GM21825 (cell line): ENCODE measurements at regions not wholly inside any gene's neighbourhood (a gene's known extent, or its start where the extent isn't known, plus 50 kb on each side); places are given as distances from the start of the nearest gene placed in this dataset.

Experiments
- ATAC-seq: cut with Tn5 transposase; IDR thresholded peaks from one replicate; pipeline ENCODE4 v1.9.1; 2021; ENCODE audit warnings: mild to moderate bottlenecking, moderate library complexity; ENCODE audit not compliant: unreplicated experiment

DNA sequence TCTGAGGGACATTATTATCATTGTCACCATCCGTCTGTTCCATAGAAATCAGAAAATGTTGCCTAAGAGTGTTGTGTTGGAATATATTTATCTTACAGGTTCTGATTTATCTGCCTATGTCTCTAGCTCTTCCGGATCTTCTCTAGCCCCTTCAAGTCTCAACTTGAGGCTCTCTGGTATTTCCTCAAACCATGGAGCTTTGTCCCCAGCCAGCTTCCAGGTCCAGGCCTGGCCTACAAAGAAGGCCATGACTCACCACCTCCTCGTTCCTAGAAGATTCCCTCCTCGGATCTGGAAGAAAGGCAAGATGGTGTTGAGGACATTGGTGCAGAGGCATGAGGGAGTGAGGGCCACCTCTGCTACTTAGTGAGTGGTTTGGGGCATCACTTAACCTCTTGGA, 122.1 kb upstream of the TRIB2 start:
- ATAC-seq: no peak

DNA sequence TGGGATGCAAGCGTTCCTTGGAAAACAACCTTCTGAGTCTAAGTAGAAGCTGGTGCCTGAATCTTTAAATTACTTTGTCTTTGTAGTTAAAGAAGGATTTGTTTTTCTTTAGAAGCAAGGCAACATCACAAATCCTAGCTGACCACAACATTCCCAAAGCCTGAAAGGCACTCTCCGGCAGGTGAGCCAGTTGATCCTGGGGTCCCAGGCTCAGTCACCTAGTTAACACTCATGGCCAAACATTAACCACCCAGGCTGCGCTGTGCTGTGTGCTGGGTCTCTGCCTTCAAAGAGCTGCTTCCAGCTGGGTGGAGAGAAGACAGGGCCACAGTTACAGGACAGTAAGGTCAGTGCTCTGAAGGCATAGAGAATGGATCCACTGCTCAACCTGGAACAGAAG, 120.0 kb upstream of the TRIB2 start:
- ATAC-seq: no peak

DNA sequence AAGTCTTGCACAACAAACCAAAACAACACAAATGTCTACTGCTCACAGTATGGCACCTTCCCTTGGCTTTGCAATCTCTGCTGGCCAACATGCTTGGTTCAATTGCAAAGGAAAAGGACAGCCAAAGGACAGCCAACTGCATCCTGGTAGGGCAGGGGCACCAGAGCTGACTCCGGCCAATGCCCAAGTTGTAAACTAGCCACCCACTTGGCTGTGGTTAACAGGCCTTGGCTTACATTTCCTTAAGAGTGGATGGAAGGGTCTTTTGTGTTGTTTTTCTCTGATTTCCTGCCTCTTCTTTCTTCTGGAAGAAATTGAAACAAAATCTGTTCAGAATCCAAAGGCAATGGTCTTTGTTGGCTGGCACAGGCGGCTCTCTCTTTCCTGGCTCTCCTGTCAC, 119.1 kb upstream of the TRIB2 start:
- no peak for ATAC-seq

DNA sequence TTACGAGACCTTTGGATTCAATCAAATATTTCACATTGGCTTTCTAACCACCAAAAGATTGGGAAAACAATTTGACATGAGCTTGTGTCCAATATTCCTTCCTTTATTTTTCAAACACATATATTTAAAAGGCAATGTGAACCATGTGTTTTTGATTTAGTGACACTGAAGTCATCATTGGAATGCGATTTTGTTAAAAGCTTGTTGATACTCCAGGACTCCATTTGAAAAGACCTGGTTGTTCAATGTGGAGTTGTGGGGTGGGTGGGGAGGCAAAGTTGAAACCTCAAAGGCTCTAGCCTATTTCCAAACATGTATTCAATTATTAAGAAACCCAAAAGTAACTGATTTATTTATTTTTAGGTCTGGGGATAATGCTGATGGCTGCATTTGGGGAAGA, 114.1 kb upstream of the TRIB2 start:
- no peak for ATAC-seq

DNA sequence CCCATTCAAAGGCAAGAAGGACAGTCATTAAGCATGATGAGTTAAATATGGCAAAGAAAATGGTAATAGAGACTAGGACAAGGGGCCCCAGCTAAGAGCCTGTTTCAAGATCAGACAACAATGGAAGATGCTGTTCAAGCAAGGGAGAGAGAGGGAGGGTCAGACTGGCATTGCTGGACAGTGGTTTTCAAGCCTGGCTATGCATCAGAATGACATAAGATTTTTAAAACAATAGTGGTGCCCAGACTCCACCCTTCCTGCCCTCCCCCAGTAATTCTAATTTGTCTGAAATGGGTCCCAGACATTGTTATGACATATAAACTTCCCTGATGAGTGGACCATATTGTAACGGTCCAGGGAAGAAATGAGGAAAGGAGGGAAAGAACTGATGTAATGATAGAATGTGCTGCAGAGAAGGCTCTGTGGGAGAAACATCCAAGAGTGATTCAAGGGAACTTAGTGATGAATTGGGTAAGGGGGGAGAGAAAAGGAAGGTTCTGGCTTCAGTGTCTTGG, 112.9 kb upstream of the TRIB2 start:
- ATAC-seq: no peak

DNA sequence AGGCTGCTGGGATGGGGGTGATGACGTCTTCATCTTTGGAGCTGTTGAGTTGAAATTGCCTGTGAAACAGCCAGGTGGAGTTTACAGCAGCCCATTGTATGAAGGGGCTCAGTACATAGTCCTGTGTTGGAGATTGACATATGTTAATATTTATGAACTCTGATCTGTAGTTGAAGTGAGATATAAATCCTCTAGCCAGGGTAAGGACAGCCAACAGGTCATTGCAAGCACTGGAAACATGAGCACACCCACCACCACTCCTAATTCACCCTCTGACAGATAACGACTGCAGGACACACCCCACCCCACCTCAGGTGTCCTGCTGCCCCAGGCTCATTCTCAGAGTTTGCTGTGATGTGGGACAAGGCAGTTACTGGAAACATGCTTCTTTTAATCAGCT, 112.4 kb upstream of the TRIB2 start:
- ATAC-seq: no peak

DNA sequence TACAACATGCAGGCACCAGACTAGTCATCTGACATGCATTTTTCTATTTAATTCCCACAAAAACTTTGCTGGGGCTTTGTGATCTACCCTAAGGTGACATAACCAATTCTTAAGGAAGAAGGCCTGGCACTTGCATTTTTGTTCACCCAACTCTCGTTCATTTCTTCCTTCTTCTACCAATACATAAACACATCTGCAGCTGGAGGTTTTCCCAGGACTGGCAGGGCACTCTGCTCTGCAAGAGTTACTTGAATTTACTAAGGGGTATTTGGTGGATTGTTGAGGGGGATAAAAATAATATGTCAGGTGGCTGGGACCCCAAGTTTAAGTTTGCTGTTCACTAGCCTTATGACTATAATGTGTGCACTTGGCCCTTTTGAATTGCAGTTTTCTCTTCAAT, 111.4 kb upstream of the TRIB2 start:
- ATAC-seq: no peak

DNA sequence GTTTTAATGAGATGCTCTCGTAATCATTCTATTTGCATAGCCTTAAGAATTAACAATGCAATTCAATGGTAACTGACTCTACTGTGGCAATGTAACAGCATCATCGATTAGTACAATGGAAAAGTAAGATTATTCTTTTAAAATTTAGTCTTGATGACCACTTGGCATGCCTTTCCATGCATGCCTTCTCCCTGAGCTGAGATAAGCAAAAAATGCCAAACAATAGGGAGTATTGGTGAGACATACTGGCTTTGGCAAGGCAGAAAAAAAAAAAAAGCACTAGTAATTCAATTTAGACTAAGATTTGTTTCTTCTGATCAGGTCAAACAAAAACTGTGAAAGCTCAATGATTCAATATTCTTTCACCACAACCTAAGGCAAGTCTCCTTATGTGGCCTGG, 110.8 kb upstream of the TRIB2 start:
- ATAC-seq: no peak

DNA sequence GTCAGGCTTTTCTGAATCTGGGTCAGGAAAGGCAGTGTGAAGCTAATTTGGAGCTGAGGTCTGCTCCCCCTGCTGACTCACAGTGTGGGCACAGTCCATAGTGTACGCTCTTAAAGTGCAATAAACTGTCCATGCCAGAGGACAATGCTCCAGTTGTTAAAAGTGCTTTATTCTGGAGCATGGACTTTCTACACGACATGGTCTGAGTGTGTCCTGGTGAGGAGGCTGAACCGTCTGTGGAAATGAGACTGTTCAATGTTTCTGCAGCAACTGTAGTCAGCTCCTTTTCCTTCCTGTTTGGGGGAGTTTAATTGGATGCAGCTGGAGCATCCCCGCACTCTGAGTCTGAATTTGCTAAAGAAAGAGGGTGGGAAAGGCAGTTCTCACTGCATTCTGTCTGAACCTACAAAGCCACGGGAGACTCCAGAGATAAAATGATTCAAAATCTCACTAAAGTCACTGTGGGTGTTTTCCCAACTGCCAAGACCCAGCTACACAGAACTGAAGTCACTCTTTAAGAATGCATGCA, 110.2 kb upstream of the TRIB2 start:
- ATAC-seq: no peak

DNA sequence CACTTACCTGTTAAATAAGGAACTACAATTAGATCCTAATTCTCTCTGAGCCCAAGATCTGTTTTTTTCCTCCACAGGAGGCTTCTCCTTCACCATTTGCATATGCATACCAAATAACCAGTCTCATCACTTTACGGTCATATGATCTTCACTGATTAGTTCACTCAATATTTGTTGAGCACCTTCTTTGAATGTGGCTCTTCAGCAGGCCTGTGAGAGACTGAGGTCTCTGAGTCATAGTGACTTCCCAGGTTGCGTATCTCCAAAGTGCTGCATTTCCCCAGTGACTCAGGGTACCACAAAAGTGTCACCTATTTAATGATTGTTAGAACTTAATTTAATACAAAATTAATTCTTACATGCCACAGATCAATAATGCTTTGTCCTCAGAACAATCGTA, 108.8 kb upstream of the TRIB2 start:
- ATAC-seq: no peak

DNA sequence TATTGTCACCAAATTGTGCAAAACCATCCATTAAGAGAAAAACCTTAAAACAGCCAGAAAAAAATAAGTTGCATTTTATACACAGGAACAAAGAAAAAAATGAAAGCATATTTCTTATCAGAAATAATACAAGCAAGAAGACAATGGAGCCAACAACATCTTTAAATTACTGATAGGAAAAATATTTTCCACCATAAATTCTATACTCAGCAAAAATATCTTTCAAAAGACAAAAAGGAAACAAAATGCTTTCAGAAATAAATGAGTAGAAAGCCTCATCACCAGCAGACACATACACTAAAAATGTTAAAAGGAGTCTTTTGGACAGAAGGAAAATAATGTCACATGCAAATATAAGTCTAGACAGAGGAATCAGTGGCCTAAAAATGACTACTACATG, 106.4 kb upstream of the TRIB2 start:
- ATAC-seq: no peak

DNA sequence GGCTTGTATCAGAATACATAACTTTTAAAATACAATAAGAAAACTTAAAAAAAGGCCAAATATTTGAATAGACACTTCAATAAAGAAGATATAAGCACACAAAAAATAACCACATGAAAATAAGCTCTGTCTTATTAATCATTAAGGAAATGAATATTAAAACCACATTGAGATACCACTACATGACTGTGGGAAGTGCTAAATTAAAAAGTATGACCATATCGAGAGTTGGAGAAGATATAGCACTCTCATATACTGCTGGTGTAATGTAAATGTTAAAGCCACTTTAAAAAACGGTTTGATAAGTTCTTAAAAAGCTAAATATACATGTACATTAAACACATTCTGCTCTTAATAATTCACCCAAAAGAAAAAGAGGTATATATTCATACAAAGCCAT, 104.6 kb upstream of the TRIB2 start:
- ATAC-seq: no peak

DNA sequence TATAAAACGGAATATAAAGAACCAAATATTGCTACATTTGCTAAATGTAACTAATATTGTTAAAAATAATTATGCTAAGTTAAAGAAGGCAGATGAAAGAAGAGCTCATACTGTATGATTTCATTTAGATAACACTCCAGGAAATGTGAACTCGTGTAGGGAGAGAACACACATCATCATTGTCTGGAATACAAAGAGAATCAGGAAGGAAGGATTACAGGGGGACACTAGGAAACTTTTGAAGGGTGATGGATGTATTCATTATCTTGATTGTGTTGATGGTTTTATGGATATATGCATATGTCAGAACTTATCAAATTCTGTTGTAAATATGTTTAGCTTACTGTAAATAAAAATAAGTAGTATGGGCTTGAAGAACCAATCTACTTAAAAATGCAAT, 104.1 kb upstream of the TRIB2 start:
- no peak for ATAC-seq

DNA sequence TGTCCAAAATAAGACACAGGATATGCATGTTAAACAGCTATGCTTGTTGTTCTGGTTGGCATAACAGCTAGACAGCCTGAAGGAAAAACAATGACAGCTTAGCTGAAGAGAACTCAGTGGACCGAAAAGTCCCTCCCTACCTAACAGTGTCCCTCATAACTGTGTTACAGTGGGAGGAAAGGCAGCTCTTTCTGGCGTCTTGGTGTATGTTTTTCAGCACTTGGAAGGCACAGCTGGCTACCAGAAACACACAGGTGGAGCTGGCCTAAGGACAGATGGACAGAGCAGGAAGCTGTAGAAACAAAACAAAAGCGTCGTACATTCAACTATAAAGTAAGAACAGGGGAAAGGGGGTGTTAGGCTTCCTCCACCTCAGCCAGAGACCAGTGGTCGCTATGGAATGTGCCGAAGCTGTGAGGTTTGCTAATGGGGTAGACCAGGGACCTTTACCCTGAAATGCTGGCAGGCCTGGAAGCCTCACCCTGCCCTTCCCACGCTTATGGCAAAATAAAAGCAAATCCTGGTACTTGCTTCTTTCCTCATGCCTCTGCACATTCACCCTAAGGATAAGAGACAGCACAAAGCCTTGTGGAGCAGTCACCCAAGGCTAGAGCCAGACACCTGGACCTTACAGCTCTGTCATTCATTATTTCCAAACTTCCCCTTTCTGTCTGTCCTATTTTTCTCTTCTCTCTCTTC, 103.5 kb upstream of the TRIB2 start:
- no peak for ATAC-seq

DNA sequence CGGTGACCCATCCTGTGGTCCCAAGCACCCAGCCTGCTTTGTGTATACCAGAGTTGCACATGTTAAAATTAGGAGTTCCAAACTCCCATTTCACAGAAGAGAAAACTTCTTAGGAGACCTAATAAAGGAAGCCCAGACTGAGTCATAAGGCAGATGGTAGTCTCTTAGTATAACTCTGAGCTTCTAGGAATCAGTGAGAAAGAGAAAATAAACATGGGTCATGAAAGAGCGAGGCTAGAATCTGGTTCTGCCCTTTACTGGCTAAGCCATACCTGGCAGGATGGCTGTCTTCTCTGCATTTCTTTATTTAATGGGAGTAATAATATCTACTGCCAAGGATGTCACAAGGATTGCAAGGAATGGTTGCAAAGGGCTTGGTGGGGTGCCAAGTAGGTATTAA, 101.2 kb upstream of the TRIB2 start:
- no peak for ATAC-seq

DNA sequence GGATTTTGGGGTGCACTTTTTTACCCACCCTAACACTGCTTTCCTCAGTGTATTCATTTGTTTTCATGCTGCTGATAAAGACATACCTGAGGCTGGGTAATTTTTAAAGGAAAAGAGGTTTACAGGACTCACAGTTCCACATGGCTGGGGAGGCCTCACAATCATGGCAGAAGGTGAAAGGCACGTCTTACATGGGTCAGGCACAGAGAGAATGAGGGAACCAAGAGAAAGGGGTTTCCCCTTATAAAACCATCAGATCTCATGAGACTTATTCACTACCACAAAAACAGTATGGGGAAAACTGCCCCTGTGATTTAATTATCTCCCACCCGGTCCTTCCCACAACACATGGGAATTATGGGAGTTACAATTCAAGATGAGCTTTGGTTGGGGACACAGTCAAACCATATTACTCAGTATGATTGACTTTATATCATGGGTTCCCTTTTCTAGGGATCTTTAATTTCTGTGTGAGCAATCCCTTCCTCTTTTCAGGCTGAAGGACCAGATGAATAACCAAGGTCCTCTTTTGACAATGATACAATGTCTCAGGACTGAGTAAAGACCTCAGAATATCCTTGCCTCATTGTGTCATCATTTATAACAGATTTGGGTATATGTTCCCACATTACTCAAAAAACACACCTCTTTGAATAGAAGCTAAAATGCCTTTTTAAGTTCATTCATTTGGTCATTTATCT, 100.1 kb upstream of the TRIB2 start:
- no peak for ATAC-seq

DNA sequence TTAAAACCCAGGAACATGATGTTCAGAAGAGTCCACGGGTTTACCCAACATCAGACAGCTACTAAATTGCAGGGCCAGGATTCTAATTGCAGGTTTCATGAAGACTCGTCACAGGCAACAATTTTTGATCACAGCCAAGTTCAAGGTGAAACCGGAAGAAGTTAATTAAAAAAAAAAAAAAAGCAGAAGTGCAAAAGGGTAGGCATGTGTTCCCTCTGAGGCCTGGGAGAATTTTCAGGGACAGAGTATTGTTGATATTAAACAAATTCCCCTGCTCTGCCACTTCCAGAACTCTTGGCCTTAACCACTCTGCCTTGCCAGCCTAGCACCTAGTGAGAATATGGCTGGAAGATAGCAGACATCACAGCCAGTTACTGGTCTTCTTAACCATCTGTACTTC, 99.4 kb upstream of the TRIB2 start:
- ATAC-seq: no peak

DNA sequence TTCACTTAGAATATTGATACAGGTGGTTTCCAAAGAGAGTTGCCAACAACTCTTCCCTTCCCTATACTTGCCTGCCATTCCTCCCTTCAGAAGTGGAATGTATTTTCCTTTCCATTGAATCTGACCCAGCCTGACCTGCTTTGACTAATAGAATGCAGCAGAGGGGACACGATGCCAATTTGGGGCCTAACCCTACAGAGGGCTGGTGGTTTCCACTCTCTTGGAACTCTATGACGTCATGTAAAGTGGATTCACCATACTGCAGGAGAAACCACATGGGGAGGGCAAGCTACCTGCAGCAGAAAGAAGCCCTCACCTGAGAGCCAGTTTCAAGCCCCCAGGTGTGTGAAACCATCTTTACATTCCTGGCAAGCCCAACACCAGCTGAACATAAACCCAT, 98.9 kb upstream of the TRIB2 start:
- no peak for ATAC-seq

DNA sequence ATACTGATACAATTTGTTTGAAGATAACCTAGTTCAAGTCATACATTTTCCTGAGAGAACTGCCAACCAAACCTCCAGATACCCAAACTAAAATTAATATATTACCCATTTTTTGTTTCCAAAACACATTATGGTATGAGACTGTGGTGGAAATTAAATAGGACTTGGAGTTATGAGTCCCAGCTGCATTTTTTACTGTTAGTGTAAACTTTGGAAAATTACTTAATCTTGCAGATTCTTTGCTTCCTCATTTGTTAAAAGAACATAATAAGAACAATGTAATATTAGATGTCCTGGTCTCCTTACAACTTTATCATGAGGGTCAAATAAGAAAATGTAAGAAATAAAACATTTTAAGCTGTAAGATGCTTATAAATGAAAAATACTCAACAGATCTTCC, 98.2 kb upstream of the TRIB2 start:
- ATAC-seq: no peak

DNA sequence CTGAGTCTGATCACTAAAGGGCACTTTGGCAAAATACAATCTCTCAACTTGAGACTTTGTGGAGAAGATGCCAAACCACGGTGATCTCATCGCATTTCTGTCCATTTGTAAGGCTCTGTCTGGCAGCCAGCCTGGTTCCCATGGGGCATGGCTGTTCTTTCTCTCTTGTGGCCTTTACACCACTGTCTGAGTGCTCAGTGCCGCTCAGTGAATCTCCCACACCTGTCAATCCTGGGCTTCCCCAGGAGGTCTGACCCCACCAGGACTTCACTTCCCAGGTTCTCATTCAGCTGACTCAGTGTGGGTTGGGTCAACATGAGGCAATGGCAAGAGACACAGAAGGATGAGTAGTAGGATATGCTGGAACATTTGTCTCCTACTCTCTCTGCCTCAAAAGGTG, 96.8 kb upstream of the TRIB2 start:
- ATAC-seq: no peak

DNA sequence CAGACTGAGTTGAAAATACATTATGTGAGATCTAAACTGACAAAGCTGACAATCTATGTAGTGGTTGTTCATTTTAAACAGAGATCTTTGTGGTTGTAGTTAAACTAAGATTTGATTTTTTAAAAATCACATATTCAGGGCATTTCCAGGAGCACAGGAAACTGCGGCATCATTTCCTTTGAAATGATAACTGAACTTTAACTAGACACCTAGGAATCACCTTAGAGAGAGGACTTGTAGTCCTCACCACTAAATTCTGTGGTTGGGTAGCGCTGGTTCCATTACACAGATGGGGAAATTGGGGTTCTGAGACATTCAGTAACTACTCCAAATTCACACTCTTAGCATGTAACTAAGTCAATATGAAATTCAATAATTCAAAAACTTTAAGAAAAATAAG, 96.0 kb upstream of the TRIB2 start:
- ATAC-seq: no peak

DNA sequence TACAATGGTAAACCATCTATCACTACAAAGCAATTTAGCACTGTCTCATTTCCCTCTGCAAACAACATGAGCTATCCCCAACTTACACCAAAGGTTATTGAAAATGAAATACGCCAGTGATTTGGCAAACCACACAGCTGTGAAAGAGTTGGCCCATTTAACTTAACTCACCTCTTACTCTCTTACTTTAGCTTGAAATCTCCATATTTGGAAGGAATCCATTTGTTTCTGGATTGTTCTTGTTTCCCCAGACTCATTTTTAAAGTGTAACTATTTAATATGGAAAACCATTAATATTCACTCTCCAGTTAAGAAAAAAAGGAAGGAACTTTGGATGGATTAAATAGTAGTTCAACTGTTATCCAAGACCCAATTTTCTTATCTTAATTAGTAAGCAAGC, 93.7 kb upstream of the TRIB2 start:
- no peak for ATAC-seq

DNA sequence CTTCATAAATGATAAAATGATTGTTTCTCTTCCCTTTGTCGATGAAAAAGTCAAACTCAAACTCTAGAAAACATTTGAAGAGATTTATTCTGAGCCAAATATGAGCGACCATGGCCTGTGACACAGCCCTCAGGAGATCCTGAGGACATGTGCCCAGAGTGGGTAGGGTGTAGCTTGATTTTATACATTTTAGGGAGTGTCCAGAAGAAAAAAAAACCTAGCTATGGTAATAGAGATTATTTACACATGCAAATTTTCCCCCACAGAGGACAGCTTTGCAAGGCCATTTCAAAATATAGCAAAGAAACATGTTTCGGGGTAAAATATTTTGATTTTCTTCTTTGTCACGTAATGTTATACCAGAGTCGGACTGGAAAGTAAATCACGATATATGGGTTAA, 92.4 kb upstream of the TRIB2 start:
- ATAC-seq: no peak
